Kidney (tissue), 13 donors: ENCODE measurements at regions not wholly inside any gene's neighbourhood (a gene's known extent, or its start where the extent isn't known, plus 50 kb on each side); places are given as distances from the start of the nearest gene placed in this dataset.

Source experiments
- DNase-seq, 5 donors: peaks; one replicate each; pipeline ENCODE4 v3.0.0-alpha.2; 2013 to 2020
- FAIRE-seq: peaks from 2 replicates; lab custom pipeline; 2012; peaks lifted over from hg19 to GRCh38; lab: Jason Lieb, UNC
- H3K27ac ChIP-seq, 2 donors: one replicate each; pipeline ENCODE4 v1.7.0; 2013; ENCODE audit warnings: low read depth in 2 of 2, low read length in 2 of 2, inconsistent platforms in 1 of 2
- H3K27me3 ChIP-seq: one replicate; pipeline ENCODE4 v1.7.1; 2013; ENCODE audit warnings: low read length, inconsistent platforms; ENCODE audit not compliant: control insufficient read depth, insufficient read depth
- H3K36me3 ChIP-seq, 3 donors: one replicate each; pipeline versions ENCODE4 v1.7.0 to v1.7.1; 2013; ENCODE audit warnings: low read length in 3 of 3, control low read depth in 1 of 3, inconsistent platforms in 1 of 3; ENCODE audit not compliant: insufficient read depth in 3 of 3, control insufficient read depth in 2 of 3
- H3K4me1 ChIP-seq, 3 donors: one replicate each; pipeline versions ENCODE4 v1.7.0 to v1.7.1; 2013; ENCODE audit warnings: low read length in 3 of 3, inconsistent platforms in 1 of 3, low read depth in 1 of 3; ENCODE audit not compliant: control insufficient read depth in 2 of 3, insufficient read depth in 2 of 3
- H3K4me3 ChIP-seq, 3 donors: one replicate each; pipeline versions ENCODE4 v1.7.0 to v1.8.1; 2013; ENCODE audit warnings: low read length in 3 of 3, control low read depth in 1 of 3, inconsistent platforms in 1 of 3
- H3K9ac ChIP-seq, 3 donors: one replicate each; pipeline versions ENCODE4 v1.7.0 to v1.7.1; 2013; ENCODE audit warnings: low read length in 3 of 3, control low read depth in 1 of 3, inconsistent platforms in 1 of 3
- H3K9me3 ChIP-seq, 3 donors: one replicate each; pipeline versions ENCODE4 v1.7.0 to v1.7.1; 2013; ENCODE audit warnings: low read length in 3 of 3, control low read depth in 1 of 3, inconsistent platforms in 1 of 3; ENCODE audit not compliant: control insufficient read depth in 2 of 3, insufficient read depth in 1 of 3
- intact Hi-C: fragments of 100-400 bp; cut with DNase I; formaldehyde crosslinking; loops from one replicate; pipeline ENCODE4 v1.11.1; 2022
- TF ChIP-seq, protein P1 (sequence below): IDR thresholded peaks from 3 replicates; pipeline ENCODE4 v1.5.1; 2012; ENCODE audit warnings: mild to moderate bottlenecking, moderate library complexity, borderline replicate concordance; ENCODE audit not compliant: insufficient read depth; ENCODE audit errors: extremely low read depth
- donor health status: control.
- donor health status: control.
- donor health status: control.
- donor health status: control.
- donor health status: control.
- donor health status: DM: yes; HTN: yes; CAD: no.
- donor health status: Normal renal cell carcinoma (clear cell type).

GRCh38 chr3:84904212-84904611 lies 54.6 kb upstream of the CADM2 start:
- FAIRE-seq (no peak), DNase-seq (no peak)
- Histone ChIP-seq H3K4me3 (no peak overlapping the region), H3K4me1 (no peaks in the 10 kb centered on the region), H3K27me3 (no peaks in the 10 kb centered on the region), H3K36me3 (no peaks in the 10 kb centered on the region), H3K9ac (no peak overlapping the region), H3K9me3 (peaks cover 0 to 5% (median 0%) of the 10 kb centered on the region in 3 donors), H3K27ac (no peak overlapping the region)
- intact Hi-C loops = no loop called here
- TF ChIP-seq, protein P1, sequence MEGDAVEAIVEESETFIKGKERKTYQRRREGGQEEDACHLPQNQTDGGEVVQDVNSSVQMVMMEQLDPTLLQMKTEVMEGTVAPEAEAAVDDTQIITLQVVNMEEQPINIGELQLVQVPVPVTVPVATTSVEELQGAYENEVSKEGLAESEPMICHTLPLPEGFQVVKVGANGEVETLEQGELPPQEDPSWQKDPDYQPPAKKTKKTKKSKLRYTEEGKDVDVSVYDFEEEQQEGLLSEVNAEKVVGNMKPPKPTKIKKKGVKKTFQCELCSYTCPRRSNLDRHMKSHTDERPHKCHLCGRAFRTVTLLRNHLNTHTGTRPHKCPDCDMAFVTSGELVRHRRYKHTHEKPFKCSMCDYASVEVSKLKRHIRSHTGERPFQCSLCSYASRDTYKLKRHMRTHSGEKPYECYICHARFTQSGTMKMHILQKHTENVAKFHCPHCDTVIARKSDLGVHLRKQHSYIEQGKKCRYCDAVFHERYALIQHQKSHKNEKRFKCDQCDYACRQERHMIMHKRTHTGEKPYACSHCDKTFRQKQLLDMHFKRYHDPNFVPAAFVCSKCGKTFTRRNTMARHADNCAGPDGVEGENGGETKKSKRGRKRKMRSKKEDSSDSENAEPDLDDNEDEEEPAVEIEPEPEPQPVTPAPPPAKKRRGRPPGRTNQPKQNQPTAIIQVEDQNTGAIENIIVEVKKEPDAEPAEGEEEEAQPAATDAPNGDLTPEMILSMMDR = no peak

- Histone ChIP-seq H3K27me3 (no peaks in the 10 kb centered on the region), H3K27ac (no peak overlapping the region), H3K4me1 (no peaks in the 10 kb centered on the region), H3K9me3 (peaks cover 0 to 5% (median 0%) of the 10 kb centered on the region in 3 donors), H3K36me3 (no peaks in the 10 kb centered on the region), H3K9ac (no peak overlapping the region), H3K4me3 (no peak overlapping the region)
- intact Hi-C loops = no loop called here
- FAIRE-seq = no peak
- DNase-seq = no peak
- TF ChIP-seq, protein P1 = no peak
Measured at GRCh38 chr3:84904816-84905555, 53.8 kb upstream of the CADM2 start.

DNA sequence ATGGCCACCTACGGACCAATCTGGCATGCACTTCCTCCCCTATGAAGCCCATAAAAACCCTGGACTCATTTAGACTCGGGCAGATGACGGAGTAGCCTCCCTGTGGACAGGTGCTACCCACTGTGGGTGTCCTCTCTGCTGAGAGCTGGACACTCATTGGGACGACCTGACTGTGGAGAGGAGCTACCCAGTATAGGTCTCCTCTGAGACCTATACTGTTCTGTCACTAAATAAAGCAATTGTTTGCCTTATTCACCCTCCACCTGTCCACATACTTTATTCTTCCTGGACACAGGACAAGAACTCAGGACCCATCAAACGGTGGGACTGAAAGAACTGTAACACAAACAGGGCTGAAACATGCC lies 53.3 kb upstream of the CADM2 start:
- no peaks in the 10 kb centered on the region for H3K4me1 ChIP-seq
- FAIRE-seq (no peak), DNase-seq (no peak)
- intact Hi-C loops = no loop called here
- no peak overlapping the region for H3K27ac ChIP-seq
- H3K9me3 ChIP-seq = peaks cover 0 to 5% (median 0%) of the 10 kb centered on the region in 3 donors
- TF ChIP-seq, protein P1 = no peak
- H3K4me3 ChIP-seq = no peak overlapping the region
- H3K27me3 ChIP-seq = no peaks in the 10 kb centered on the region
- no peak overlapping the region for H3K9ac ChIP-seq
- no peaks in the 10 kb centered on the region for H3K36me3 ChIP-seq
